CD4-positive, alpha-beta T cell (primary cell): ENCODE measurements at regions not wholly inside any gene's neighbourhood (a gene's known extent, or its start where the extent isn't known, plus 50 kb on each side); places are given as distances from the start of the nearest gene placed in this dataset.

Source experiments
- ATAC-seq: fragments of 200-7000 bp; cut with Tn5 transposase; one replicate; pipeline ENCODE4 v1.10.0; 2022; ENCODE audit warnings: mild to moderate bottlenecking; ENCODE audit not compliant: poor library complexity
- CTCF ChIA-PET: fragments of 350-600 bp; sonication (Branson Sonifier 250); formaldehyde crosslinking; loops from one replicate; lab custom pipeline; 2021; ENCODE audit warnings: antibody characterized with exemption, inconsistent platforms; lab: Charles Lee
- POLR2A ChIA-PET: fragments of 350-600 bp; sonication (Branson Sonifier 250); formaldehyde crosslinking; loops from one replicate; lab custom pipeline; 2021; ENCODE audit warnings: antibody characterized with exemption, inconsistent platforms; lab: Charles Lee
- DNase-seq, 14 experiments: peaks; one replicate each; pipeline ENCODE4 v3.0.0-alpha.2; 2013 to 2020; ENCODE audit warnings: mixed read lengths in 2 of 14
- H3K27ac ChIP-seq, 2 donors: one replicate each; pipeline versions ENCODE4 v1.5.1 to v1.7.0; 2013; ENCODE audit warnings: low read length in 2 of 2, low read depth in 1 of 2, mild to moderate bottlenecking in 1 of 2
- H3K27me3 ChIP-seq, 2 experiments: 1 replicate in 1 of 2; 2 replicates in 1 of 2; pipeline versions ENCODE4 v1.6.1 to v1.7.0; 2013; ENCODE audit warnings: low read length in 2 of 2, control low read depth in 1 of 2, mild to moderate bottlenecking in 1 of 2, moderate library complexity in 1 of 2; ENCODE audit not compliant: insufficient read depth in 2 of 2, control insufficient read depth in 1 of 2
- H3K36me3 ChIP-seq: one replicate; pipeline ENCODE4 v1.6.1; 2013; ENCODE audit warnings: low read length, control low read depth; ENCODE audit not compliant: insufficient read depth
- H3K4me1 ChIP-seq: one replicate; pipeline ENCODE4 v1.6.1; 2013; ENCODE audit warnings: low read length, control low read depth; ENCODE audit not compliant: insufficient read depth
- H3K4me3 ChIP-seq: one replicate; pipeline ENCODE4 v1.5.1; 2013; ENCODE audit warnings: mild to moderate bottlenecking, low read length, moderate library complexity
- H3K9me3 ChIP-seq, 2 experiments: 1 replicate in 1 of 2; 2 replicates in 1 of 2; pipeline versions ENCODE4 v1.6.1 to v1.7.0; 2013; ENCODE audit warnings: low read length in 2 of 2, mild to moderate bottlenecking in 2 of 2, control low read depth in 1 of 2, moderate library complexity in 1 of 2; ENCODE audit not compliant: control insufficient read depth in 1 of 2, insufficient read depth in 1 of 2
- H3K27ac Mint-ChIP-seq: one replicate; pipeline ENCODE4 v1.8.0; 2020; ENCODE audit warnings: mixed read lengths
- H3K27me3 Mint-ChIP-seq: one replicate; pipeline ENCODE4 v1.8.0; 2021; ENCODE audit warnings: mixed read lengths
- H3K36me3 Mint-ChIP-seq: one replicate; pipeline ENCODE4 v1.8.0; 2021; ENCODE audit warnings: low read depth, mixed read lengths
- H3K4me1 Mint-ChIP-seq: one replicate; pipeline ENCODE4 v1.8.0; 2021; ENCODE audit warnings: low read depth, mixed read lengths
- H3K4me3 Mint-ChIP-seq: one replicate; pipeline ENCODE4 v1.8.0; 2020; ENCODE audit warnings: mild to moderate bottlenecking, mixed read lengths
- H3K9me3 Mint-ChIP-seq: one replicate; pipeline ENCODE4 v1.8.0; 2020; ENCODE audit warnings: mixed read lengths
- intact Hi-C, 2 experiments: fragments of 100-400 bp; cut with DNase I in 1 of 2; cut with micrococcal nuclease in 1 of 2; formaldehyde crosslinking; loops; one replicate each; pipeline versions ENCODE4 v1.15.1 to v1.9.0; 2023 to 2025; cut with DNase I, micrococcal nuclease
- TF ChIP-seq, protein P1 (sequence below): fragments of 200-600 bp; IDR thresholded peaks from one replicate; pipeline ENCODE4 v1.8.0; 2022; ENCODE audit warnings: antibody characterized with exemption, mild to moderate bottlenecking

DNA sequence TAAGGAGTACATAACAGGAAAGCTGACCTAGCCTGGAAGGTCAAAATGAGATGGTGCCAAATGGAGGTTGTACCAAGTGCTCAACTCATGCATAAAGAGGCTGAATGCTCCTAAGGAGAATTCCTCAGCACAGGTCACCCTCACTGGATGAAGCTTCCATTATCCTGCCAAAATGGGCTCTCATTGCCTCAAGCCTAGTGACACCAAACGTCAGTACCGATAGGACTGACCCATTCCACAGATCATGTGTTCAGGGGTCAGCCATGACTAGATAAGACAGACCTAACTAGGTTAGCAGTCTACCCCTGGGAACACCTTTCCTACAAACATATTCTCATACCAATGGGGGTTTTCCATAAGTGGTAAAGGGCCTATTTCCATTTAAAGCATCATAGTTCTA, 160.7 kb downstream of the MEX3B start:
- Mint-ChIP-seq H3K27me3 (peaks cover 8% of the 10 kb centered on the region), H3K4me3 (no peak overlapping the region), H3K36me3 (no peaks in the 10 kb centered on the region), H3K4me1 (no peaks in the 10 kb centered on the region), H3K27ac (no peak overlapping the region), H3K9me3 (no peaks in the 10 kb centered on the region)
- no peak overlapping the region for H3K27ac ChIP-seq
- ChIA-PET POLR2A (no interaction called here), CTCF (no interaction called here)
- intact Hi-C loops = no loop called here
- H3K36me3 ChIP-seq = no peaks in the 10 kb centered on the region
- H3K4me1 ChIP-seq = no peaks in the 10 kb centered on the region
- no peak overlapping the region for H3K4me3 ChIP-seq
- TF ChIP-seq, protein P1, sequence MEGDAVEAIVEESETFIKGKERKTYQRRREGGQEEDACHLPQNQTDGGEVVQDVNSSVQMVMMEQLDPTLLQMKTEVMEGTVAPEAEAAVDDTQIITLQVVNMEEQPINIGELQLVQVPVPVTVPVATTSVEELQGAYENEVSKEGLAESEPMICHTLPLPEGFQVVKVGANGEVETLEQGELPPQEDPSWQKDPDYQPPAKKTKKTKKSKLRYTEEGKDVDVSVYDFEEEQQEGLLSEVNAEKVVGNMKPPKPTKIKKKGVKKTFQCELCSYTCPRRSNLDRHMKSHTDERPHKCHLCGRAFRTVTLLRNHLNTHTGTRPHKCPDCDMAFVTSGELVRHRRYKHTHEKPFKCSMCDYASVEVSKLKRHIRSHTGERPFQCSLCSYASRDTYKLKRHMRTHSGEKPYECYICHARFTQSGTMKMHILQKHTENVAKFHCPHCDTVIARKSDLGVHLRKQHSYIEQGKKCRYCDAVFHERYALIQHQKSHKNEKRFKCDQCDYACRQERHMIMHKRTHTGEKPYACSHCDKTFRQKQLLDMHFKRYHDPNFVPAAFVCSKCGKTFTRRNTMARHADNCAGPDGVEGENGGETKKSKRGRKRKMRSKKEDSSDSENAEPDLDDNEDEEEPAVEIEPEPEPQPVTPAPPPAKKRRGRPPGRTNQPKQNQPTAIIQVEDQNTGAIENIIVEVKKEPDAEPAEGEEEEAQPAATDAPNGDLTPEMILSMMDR = no peak
- ATAC-seq (no peak), DNase-seq (no peak)
- no peaks in the 10 kb centered on the region for H3K27me3 ChIP-seq
- H3K9me3 ChIP-seq = no peaks in the 10 kb centered on the region

DNA sequence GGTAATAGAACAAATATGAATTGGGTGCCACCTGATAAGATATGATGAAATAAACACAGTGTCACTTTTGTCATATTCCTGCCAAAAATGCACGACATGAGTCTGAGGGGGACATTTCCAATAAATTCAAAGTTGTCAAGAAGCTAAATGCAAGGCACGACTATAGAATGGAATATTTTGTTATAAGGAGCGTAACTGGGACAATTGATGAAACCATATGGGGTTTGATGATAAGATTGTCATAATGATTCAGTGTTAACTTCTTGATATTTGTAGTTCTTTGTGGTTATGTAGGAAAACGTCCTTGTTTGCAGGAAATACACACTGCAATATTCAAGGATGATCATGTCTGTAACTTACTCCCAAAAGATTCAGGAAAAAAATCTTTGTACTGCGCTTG, 163.3 kb downstream of the MEX3B start:
- no peak for DNase-seq
- TF ChIP-seq, protein P1 = no peak
- Histone ChIP-seq H3K27me3 (no peaks in the 10 kb centered on the region), H3K4me3 (no peak overlapping the region), H3K9me3 (no peaks in the 10 kb centered on the region), H3K27ac (no peak overlapping the region), H3K36me3 (no peaks in the 10 kb centered on the region), H3K4me1 (no peaks in the 10 kb centered on the region)
- POLR2A ChIA-PET = no interaction called here
- Mint-ChIP-seq H3K4me3 (no peak overlapping the region), H3K36me3 (no peaks in the 10 kb centered on the region), H3K27me3 (peaks cover 14% of the 10 kb centered on the region), H3K4me1 (no peaks in the 10 kb centered on the region), H3K27ac (no peak overlapping the region), H3K9me3 (no peaks in the 10 kb centered on the region)
- CTCF ChIA-PET = no interaction called here
- no peak for ATAC-seq
- intact Hi-C loops = no loop called here

DNA sequence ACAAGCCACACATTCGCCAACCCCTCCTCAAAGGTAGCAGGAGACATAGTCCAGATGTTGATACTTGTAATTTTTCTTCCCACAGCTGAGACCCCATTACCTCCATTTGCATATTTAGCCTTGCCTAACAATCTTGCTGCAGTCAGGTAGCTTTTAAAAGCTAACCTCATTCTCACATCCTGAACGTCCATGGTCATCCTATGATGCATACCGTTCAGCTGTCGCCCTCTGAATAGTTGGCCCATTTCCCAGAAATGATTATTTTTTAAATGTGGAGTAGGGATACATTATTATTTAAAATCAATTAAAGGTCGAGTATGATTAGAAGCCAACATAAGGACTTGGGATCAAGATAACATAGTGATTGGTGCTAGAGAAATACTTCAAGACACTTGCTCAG, 165.0 kb downstream of the MEX3B start:
- intact Hi-C loops = no loop called here
- no peak for DNase-seq
- CTCF ChIA-PET = no interaction called here
- Mint-ChIP-seq H3K27ac (no peak overlapping the region), H3K36me3 (no peaks in the 10 kb centered on the region), H3K9me3 (peaks cover 2% of the 10 kb centered on the region), H3K4me3 (no peak overlapping the region), H3K27me3 (peaks cover 14% of the 10 kb centered on the region), H3K4me1 (no peaks in the 10 kb centered on the region)
- POLR2A ChIA-PET = no interaction called here
- no peak overlapping the region for H3K4me3 ChIP-seq
- no peaks in the 10 kb centered on the region for H3K36me3 ChIP-seq
- H3K9me3 ChIP-seq = peaks cover 0 to 6% of the 10 kb centered on the region in 2 experiments
- no peak overlapping the region for H3K27ac ChIP-seq
- ATAC-seq = no peak
- H3K27me3 ChIP-seq = no peaks in the 10 kb centered on the region
- H3K4me1 ChIP-seq = no peaks in the 10 kb centered on the region
- TF ChIP-seq, protein P1 = no peak
